GM19025 (cell line): ENCODE measurements at regions not wholly inside any gene's neighbourhood (a gene's known extent, or its start where the extent isn't known, plus 50 kb on each side); places are given as distances from the start of the nearest gene placed in this dataset.

ENCODE experiments used
- ATAC-seq: cut with Tn5 transposase; IDR thresholded peaks from one replicate; pipeline ENCODE4 v1.9.1; 2021; ENCODE audit warnings: mild to moderate bottlenecking, low read depth, moderate library complexity; ENCODE audit not compliant: unreplicated experiment

DNA sequence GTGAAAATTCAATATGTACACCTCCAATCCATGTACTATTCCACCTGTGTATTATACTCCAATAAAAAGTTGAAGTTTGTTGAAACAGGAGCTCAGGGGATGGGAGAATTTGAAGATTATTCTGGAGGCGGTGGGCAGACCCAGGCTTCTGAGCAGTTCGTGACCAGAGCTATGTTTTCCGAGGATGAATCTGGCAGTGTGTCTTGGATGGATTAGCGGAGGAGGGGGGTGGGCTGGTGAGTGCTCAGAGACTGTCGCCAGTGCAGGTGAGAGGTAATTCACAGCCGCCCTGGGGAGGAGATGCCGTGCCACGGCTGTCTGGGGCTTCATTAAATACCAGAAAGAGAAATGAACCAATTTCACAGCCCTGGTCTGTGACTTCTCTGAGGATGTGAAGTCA, 283.0 kb upstream of the RTL1 start:
- ATAC-seq = no peak

DNA sequence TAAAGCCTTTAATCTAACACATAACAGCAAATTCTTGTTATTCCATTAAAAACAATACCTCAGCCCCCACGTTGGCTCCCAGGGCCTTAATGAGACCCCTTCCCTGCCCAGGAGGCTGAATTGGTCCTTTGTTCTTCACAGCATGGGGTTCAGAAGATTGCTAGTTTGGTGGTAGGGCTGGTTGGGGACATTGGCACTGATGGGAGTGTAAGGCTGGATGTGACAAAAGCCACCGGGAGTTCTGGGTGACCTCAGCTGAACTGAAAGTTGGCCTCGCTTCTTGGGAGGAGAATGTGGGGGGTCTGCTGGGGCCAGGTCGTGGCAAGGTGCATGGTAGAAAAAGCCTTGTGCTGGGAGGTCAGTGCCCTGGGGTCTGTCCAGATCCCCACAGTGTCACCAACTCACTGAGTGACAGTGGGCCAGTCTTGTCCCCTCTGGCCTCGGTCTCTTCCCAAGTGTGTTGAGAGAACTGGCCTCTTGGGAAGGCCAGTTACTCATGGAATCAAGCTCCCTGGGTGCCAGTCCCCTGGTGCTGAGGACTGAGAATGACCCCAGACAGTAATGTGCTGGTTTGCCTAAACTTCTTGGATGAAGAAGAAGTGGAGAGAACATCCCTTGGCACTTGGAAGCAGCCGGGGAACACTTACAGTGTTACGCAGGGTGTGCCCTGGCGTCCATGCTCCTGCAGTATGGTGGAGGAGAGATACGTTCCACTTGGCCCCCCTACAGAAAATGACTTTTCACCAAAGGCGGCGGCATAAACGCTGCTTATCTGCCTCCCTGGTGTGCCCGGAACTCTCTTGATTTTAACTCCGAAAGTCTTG, 283.7 kb upstream of the RTL1 start:
- no peak for ATAC-seq

DNA sequence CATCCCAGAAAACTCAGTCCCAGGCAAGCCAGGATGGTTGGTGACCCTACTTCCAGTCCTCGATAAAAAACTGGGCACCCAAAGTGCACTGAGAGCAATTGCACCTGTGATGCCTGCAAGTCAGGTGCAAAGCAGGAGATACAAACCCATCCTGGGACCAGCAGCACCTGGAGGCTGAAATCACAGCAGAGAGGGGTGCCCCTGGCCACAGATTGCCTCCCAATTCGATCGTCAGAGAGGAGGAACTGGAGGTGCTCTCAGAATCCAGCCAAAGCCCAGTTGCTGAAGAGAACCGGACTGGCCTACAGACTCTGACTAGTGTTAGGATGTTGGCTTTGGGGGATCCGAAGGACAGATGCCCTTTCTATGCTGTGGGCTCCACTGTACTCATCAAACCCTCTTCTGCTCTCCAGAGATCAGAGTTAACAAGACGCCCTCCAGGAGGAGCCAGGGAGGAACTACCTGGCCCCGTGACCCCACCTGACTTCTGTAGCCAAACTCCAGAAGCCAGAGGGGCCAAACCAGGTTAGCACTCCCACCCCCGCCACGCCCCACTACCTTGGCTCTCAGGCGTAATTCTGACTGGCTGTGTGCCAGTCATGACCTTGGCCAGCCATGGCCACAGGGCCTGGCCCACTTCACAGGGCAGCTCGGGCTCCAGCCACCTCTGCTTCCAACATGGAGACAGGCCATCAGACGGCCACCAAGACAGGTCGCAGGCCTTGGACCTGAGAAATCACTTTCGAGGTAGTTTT, 284.5 kb upstream of the RTL1 start:
- no peak for ATAC-seq

DNA sequence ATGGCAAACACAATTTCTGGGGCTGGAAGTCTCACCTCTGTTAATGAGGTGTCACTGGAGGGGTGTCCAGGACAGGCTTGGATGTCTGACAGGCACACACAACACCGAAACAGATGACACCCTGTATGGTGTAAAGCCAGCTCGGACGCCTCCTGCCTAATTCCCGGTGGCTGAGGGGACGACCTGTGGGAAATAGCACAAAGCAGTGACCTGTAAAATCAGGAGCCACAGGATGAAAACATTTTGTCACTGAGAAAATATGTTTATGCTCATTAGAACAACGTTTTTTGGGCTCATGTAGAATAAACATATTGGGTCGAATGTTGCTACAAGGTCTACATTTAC, 285.0 kb upstream of the RTL1 start:
- ATAC-seq = no peak

DNA sequence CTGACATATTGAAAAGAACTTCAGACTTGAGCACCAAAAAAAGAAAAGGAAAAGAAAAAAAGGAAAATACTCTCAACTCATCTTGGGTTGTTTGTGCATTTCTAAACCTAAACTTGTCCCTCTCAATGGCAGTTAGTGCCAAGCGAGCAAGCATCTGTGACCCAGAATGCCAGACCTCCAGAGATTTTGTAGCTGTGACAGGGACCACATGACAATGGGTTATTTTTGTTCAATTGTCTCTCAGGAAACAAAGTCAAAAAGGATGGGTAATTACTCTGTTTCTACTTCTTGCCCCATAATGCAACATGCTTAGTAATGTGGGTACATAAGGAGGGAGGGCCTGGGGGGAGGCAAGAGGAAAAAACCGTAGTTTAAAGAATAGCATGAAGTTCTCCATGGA, 285.7 kb upstream of the RTL1 start:
- ATAC-seq = no peak

DNA sequence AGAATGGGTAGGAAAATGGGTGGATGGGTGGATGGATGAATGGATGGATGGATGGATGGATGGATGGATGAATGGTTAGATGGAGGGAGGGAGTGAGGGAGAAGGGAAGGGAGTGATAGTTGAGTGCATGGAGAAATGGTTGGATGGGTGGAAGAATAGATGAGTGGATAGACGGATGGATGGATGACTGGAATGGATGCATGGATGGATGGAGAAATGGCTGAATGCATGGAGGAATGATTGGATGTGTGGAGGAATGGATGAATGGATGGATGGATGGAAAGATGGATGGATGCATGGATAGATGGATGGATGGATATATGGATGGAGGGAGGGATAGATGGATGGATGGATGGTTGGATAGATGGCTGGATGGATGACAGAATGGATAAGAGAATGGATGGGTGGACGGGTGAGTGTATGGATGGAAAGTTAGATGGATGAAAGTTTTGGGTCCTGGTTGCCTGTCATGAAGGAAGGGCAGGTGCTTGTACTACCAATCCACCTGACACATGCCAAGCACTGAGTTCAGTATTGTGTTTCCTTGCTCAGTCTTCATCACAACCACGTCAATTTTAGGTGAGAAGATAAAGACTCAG, 286.5 kb upstream of the RTL1 start:
- ATAC-seq = no peak

DNA sequence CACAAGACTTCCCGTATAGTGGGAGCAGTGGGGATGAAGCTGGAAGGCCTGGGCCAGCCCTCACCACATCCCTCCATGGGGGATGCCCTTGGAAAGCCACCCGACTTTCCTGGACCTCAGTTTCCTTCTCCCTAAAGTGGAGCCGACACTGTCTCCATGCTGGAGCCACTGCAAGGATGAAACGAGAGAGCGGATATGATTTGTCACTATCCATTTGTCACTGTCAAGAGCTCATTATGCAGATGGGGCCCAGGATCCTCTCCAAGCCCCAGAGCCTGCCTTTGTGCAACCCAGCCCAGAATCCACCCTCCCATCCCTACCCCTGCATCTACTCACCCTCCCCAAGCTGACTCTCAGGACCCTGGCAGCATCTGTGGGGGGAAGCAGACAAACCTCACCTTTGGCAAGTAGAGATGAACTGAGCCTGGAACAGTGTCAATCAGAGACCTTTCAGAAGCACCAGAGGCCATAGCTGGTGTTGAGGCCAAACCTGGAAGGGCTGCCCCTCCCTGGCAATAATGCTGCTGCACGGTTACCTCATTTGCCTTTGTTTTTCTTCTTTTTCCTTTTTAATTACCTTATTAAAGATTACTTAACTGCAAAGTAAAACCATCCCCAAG, 287.7 kb upstream of the RTL1 start:
- ATAC-seq = no peak

DNA sequence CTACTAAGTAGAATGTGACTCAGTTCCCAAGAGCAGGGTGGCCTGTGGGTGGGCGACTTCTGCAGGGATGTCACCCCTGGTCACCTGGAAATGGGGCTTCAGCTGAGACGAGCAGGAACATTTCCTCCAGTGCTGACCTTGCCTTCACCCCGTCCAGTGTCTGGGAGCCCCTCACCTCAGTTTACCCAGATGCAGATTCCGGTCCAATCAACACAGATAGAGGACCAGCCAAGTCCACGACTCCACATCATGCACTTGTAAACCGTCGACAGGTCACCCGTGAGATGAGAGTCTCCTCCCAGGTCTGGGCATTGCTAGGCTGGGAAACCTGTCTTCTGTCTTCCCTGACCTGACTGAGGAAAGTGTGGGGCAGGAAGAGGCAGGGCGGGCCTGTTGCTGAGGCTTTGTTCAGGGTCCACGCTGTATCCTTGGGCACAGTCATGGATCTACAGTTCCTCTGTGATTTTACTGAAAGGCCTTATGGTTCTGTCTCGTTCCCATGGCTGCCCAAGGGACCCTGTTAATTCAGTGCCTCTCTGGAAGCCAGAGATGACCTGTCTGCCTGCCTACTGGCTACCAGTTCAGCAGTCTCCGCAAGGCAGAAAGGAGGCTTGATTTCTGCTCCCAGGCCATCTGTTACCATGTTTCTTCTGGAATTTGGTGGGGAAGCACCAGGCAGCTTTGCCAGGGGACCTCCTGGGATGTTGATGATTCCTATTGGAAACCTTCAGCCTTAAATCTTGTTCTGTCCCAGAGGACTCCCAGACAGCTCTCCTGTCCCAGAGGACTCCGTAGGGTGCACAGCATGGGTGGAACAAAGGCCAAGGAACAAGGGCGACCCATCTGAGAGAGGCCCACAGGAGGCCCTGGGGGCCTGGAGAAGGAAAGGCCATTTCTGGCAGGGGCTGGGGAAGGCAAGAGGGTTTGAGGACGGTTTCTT, 288.5 kb upstream of the RTL1 start:
- no peak for ATAC-seq

DNA sequence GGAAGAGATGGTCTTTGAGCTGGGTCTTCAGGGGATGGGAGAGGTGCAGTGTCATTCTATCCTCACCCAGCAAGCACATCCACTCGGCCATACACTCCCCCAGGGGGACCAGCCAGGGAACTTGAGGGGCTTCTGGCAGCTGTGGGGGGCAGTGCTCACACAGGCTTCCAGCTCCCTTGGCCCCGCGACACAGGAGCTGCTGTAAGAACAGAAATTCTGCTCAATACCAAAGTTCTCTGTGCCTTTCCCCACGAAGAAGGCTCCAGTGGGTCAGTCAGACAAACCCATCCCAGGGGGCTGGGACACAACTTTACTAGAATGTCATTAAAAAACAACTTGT, 289.1 kb upstream of the RTL1 start:
- no peak for ATAC-seq

DNA sequence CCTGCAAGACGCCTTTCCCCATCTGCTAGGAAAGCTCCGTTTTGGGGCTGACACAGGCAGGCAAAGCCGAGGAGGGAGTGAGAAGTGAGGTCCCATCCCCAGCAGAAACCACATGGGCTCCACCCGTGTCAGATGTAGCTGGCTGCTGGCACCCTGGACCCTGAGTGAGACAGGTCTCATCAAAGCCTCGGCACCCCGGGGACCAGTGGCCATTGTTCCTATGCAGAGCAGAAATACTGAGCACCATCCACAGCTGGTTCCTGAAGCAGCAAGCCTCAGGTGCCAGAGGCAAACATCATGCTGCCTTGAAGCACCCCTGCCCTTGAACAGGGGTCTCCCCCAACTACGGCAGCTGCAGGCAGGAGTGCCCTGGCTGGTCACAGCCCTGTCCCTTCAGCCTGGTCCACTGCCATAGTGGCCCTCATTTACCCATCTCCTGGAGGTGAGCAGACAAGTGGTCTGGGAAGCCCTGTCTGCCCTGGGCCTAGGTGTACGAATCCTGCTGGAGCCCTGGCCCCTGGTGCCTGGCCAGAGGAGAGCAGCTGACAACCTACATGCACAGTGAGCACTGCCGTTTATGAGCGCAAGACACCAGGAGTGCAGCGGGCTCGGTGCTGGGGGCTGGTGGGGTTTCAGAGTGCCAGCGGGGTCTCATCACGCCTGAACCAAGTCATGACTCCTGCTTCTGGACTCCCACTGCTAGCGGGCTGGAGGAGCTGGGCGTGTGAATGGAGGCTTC, 289.8 kb upstream of the RTL1 start:
- ATAC-seq = no peak

DNA sequence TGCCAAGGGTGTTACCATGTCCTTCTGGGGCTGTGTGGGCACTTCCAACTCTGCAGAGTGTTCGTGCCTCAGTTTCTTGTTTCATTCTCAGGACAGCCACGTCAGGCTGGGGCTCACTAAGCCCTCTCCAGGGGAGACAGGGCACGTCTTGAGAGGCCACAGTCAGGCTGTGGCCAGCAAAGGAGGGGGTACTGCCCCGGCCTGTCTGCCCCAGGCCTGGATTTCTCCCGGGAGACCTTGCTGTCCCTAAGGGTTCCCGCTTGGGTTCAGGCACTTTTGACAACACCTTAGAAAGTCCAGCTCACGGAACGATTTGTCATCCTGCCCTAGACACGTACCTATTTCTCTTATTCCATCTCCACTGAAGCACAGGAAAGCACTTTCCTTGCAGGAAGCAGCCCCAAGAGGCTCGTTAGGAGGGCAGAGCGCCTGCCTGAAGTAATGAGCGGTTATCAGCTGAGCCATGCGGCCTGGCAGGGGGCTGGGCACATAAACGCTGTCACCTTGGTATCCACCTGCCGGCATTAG, 290.4 kb upstream of the RTL1 start:
- no peak for ATAC-seq

DNA sequence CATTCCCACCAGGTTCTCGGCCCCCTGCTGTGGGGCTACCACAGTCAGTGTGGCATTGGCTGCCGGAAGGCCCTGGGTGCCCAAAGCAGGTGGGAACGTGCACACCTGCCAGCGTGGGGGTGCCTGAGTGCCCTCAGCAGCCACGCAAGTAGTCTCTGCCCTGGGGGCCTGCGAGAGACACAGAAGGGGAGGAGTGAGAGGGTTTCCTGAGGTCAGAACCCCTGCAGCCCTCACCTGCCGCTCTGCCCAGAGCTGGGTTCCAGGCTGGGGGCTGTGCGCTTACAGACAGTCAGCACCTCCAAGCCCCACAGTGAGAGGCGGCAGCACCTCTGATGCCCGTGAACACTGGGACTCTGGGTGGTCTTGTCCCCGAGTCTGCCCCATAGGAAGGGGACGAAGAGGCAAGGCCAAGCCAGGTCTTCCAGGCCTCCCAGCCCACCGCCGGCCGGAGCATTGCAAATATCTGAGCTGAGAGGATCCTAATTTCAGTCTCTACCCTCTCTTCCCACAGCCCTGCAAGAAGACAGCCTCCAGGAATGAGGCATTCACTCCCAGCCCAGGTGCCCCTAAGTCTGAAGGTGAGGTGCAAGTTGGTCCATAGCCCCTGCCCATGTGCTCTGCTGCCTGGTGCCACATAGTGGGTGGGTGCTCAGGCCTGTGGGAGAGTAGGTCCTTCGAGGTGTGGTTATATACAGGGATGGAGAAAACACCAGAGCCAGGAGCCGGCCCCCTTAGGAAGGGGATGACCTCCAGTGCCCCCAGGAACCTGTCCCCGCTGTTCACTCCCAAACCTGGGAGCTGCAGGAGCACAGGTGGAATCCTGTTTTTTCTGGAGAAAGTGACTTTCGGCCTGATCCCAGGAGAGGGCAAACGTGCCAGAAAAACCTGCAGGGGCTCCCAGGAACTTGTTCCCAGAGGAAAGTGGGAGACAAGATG, 291.1 kb upstream of the RTL1 start:
- no peak for ATAC-seq

DNA sequence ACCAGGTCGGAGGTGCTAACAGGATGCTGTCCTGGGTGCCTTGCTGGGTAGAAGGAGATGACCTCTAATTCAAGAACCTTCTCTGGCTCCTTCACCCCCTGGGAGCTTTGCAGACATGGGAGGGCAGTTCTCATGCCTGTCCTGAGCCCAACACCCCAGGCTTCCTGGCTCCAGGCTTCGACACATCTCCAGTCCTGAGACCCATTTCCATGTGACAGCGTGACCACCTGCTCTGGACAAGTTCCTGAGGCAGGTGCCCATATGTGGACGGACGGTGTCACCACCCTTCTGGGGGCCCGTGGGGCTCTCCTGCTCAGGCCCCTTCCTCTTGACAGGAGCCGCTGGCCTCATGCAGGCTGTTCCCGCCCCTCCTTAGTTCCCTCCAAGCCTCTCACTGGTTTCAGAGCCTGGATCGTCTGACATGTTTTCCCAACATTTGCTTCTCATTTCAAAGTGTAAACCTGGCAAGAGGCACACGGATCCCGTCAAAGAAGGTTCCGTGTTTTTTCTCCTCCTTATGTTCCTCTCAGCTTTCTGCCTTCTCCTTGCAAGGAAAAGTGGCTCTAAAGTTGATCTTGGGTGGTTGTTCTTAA, 291.9 kb upstream of the RTL1 start:
- ATAC-seq = no peak

DNA sequence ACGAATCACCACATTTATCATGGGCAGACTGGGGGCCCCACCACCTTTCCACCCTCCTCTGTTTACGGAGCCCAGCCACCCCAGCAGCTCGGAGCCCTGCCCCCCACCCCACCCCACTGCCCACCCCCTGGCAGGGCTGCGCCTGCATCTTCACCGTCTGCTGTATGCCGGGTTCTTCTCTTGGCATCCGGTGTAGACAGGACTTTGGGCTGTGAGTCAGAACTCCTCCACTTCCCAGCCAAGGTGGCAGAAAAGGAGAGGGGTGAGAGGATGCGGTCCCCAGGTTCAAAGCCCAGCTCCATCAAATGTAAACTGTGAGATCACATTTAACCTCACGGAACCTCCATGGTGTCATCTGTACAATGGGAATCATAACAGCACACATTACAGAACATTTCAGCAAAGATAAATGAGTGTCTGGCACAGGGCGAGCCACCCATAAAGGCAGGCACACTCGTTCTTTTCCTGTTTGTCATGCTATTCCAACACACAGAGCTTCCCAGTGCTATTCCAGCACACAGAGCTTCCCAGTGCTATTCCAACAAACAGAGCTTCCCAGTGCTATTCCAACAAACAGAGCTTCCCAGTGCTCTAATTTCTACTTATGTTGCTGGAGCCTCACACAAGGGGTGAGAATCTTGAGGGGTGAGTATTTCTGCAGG, 292.7 kb upstream of the RTL1 start:
- ATAC-seq = no peak

DNA sequence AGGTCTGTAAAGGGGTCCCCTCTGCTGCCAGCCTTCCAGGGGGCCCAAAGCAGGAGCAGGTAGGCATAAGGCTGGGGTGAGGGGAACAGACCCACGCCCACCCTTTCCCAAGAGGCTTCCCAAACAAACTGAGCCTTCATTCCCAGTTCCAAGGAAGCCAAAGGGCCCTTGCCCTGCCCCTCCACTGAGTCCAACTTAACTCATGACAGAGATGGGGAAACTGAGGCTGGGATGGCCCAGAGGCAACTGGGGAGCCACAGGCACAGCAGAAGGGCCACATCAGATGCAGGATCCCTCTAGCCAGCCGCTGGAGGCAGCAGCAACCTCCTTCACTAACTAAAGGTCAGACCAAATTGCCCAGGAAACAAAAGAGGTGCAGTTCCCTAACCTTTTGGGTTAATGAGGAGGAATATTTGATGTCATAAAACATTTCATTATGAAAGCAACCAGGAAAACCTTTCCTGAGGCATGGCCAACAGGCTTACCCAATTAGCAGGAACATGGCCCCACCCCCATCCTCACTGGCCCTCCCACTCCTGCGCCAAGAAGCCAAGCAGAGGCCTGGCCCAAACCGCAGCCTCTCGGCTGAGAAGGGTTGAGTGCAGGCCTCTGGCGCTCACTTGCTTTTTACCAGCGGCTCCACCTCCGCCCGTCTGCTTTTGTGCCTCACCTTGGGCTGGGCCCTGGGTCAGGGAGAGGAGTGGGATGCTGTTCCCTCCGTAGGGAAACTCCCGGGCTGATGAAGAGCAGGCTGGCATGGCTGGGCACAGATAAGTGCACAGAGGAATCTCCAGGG, 293.5 kb upstream of the RTL1 start:
- ATAC-seq = no peak

DNA sequence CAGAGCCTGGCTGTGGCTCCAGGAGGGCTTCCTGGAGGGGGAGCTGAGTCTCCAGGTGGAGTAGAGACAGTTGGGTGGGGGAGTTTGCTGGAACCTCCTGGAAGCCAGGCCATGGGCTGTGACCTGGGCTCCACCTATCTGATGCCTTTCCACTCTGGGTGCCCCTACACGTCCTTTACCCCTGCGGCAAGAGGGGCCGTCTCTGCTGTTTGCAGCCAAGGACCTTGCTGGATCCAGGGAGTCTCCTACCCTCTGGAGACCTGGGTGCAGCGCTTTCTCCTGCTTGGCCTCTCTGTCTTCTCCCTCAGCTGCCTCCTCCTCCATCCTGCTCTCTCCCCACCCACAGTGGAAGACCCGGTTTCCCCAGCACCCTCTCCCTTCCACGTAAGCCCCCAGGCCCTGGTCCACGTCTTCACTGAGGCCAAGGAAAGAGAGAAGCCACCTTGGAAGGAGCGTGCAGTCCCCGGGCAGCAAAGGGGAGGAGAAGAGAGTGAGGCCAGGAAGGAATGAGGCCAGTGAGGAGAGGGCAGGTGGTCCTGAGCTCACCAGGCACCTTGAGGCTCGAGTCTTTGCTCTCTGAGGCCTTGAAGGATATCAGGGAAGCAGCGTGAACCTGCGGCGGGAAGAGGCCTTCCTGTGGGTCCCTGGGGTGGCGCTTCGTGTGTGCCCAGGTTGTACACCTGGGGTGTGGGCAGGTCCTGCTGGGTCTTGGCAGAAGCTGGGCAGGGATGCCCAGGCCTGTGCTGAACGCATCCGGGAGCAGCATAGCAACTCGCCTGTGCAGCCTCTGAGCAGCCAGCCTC, 294.3 kb upstream of the RTL1 start:
- no peak for ATAC-seq
